ENCODE measurements at regions not wholly inside any gene's neighbourhood (a gene's known extent, or its start where the extent isn't known, plus 50 kb on each side); places are given as distances from the start of the nearest gene placed in this dataset.
"Not testable (repeated sequence)": the region's sequence is repeated elsewhere in the genome, so short reads cannot be mapped to it uniquely, and the experiment has no call there.

DNA sequence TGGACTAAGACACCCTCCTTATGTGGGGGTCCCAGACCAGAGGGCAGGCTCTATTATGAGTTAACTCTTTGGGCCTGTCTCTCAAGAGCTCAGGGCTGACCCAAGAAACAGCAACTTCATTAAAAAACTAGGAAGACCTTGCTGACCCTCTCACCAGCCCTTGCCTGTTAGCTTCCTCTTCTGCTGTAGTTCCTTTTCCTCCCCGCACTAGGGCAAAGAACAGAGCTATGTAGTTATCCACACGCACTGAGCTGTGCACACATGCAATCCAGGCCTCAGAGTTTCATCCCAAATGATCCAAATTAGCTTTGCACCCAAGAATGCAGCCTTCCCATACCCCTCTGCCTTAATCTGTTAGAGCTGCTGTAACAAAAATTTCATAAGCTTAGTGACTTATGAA lies 539.6 kb upstream of the CADM1 start:
- no peak overlapping the region for H3K4me2 ChIP-seq (ENCODE audit: low read length)
- no peaks in the 10 kb centered on the region for H3K4me1 ChIP-seq (ENCODE audit: control insufficient read depth, low read length)
- no peaks in the 10 kb centered on the region for H3K9me2 ChIP-seq (replicated peaks; ENCODE audit: control insufficient read depth, low read length)
- no peaks in the 10 kb centered on the region for H3K79me2 ChIP-seq (ENCODE audit: control insufficient read depth, low read length)
- no peaks in the 10 kb centered on the region for H3K36me3 ChIP-seq (ENCODE audit: control insufficient read depth, low read length)
- no peaks in the 10 kb centered on the region for H3F3A ChIP-seq (ENCODE audit: control insufficient read depth, insufficient read depth)
- TF ChIP-seq EZH2phosphoT487 (IDR thresholded peaks at IDR 0.05; ENCODE audit: borderline replicate concordance, low read length) = no peak
- TF ChIP-seq CTCF (IDR thresholded peaks at IDR 0.05; ENCODE audit: low read depth, low read length, poor library complexity, severe bottlenecking) = no peak
- no peaks in the 10 kb centered on the region for H4K20me1 ChIP-seq (ENCODE audit: control insufficient read depth, insufficient read depth, low read depth, low read length)
- no peak overlapping the region for H3K4me3 ChIP-seq (ENCODE audit: low read length)
- no peak overlapping the region for H3K27ac ChIP-seq (ENCODE audit: low read depth, low read length)
- no peaks in the 10 kb centered on the region for H3K9me3 ChIP-seq (ENCODE audit: control insufficient read depth, insufficient read depth, low read length)
- no peaks in the 10 kb centered on the region; the same call in 1 of the 2 replicates for H3K27me3 ChIP-seq (ENCODE audit: control insufficient read depth, low read length)

DNA sequence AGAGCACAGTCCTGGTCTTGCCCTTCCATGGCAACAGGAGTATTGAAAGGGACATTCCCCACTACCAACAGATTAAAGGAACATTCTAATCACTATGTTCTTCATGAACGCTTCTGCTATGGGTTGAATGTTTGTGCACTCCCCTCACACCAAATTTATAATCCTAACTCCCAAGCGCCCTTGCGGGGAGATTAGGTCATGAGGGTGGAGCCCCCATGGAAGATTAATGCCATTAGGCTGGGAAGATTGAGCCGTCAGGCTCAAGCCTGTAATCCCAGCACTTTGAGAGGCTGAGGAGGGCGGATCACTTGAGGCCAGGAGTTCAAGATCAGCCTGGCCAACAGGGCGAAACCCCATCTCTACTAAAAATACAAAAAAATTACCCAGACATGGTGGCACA lies 538.8 kb upstream of the CADM1 start:
- H3K4me2 ChIP-seq (ENCODE audit: low read length); H3K4me3 ChIP-seq (ENCODE audit: low read length); H3K4me1 ChIP-seq (ENCODE audit: control insufficient read depth, low read length); H3K9me2 ChIP-seq (replicated peaks; ENCODE audit: control insufficient read depth, low read length); H3K27ac ChIP-seq (ENCODE audit: low read depth, low read length); H3K36me3 ChIP-seq (ENCODE audit: control insufficient read depth, low read length); H4K20me1 ChIP-seq (ENCODE audit: control insufficient read depth, insufficient read depth, low read depth, low read length); H3K9me3 ChIP-seq (ENCODE audit: control insufficient read depth, insufficient read depth, low read length); H3F3A ChIP-seq (ENCODE audit: control insufficient read depth, insufficient read depth); H3K27me3 ChIP-seq (ENCODE audit: control insufficient read depth, low read length); H3K79me2 ChIP-seq (ENCODE audit: control insufficient read depth, low read length): not testable (repeated sequence)

GRCh38 chr11:116042146-116042545 lies 537.9 kb upstream of the CADM1 start:
- Histone ChIP-seq H4K20me1 (ENCODE audit: control insufficient read depth, insufficient read depth, low read depth, low read length) (no peaks in the 10 kb centered on the region), H3K9me3 (ENCODE audit: control insufficient read depth, insufficient read depth, low read length) (no peaks in the 10 kb centered on the region), H3F3A (ENCODE audit: control insufficient read depth, insufficient read depth) (no peaks in the 10 kb centered on the region), H3K9me2 (replicated peaks; ENCODE audit: control insufficient read depth, low read length) (no peaks in the 10 kb centered on the region), H3K4me3 (ENCODE audit: low read length) (no peak overlapping the region), H3K79me2 (ENCODE audit: control insufficient read depth, low read length) (no peaks in the 10 kb centered on the region), H3K4me2 (ENCODE audit: low read length) (no peak overlapping the region), H3K4me1 (ENCODE audit: control insufficient read depth, low read length) (no peaks in the 10 kb centered on the region), H3K27ac (ENCODE audit: low read depth, low read length) (no peak overlapping the region), H3K27me3 (ENCODE audit: control insufficient read depth, low read length) (no peaks in the 10 kb centered on the region; the same call in none of the 2 replicates), H3K36me3 (ENCODE audit: control insufficient read depth, low read length) (no peaks in the 10 kb centered on the region)
- TF ChIP-seq EZH2phosphoT487 (IDR thresholded peaks at IDR 0.05; ENCODE audit: borderline replicate concordance, low read length) = no peak
- TF ChIP-seq CTCF (IDR thresholded peaks at IDR 0.05; ENCODE audit: low read depth, low read length, poor library complexity, severe bottlenecking) = no peak

GRCh38 chr11:116037861-116038260 lies 533.6 kb upstream of the CADM1 start:
- H3K9me3 ChIP-seq (ENCODE audit: control insufficient read depth, insufficient read depth, low read length) = no peaks in the 10 kb centered on the region
- no peaks in the 10 kb centered on the region for H3K4me1 ChIP-seq (ENCODE audit: control insufficient read depth, low read length)
- no peak overlapping the region for H3K4me3 ChIP-seq (ENCODE audit: low read length)
- TF ChIP-seq EZH2phosphoT487 (IDR thresholded peaks at IDR 0.05; ENCODE audit: borderline replicate concordance, low read length) = no peak
- TF ChIP-seq CTCF (IDR thresholded peaks at IDR 0.05; ENCODE audit: low read depth, low read length, poor library complexity, severe bottlenecking) = no peak
- H3K36me3 ChIP-seq (ENCODE audit: control insufficient read depth, low read length) = no peaks in the 10 kb centered on the region
- no peak overlapping the region for H3K4me2 ChIP-seq (ENCODE audit: low read length)
- no peaks in the 10 kb centered on the region for H3F3A ChIP-seq (ENCODE audit: control insufficient read depth, insufficient read depth)
- no peaks in the 10 kb centered on the region for H4K20me1 ChIP-seq (ENCODE audit: control insufficient read depth, insufficient read depth, low read depth, low read length)
- H3K27ac ChIP-seq (ENCODE audit: low read depth, low read length) = no peak overlapping the region
- H3K79me2 ChIP-seq (ENCODE audit: control insufficient read depth, low read length) = no peaks in the 10 kb centered on the region
- no peaks in the 10 kb centered on the region; the same call in 1 of the 2 replicates for H3K27me3 ChIP-seq (ENCODE audit: control insufficient read depth, low read length)
- H3K9me2 ChIP-seq (replicated peaks; ENCODE audit: control insufficient read depth, low read length) = no peaks in the 10 kb centered on the region

Data from DOHH2 (cell line).